NT2/D1 (cell line): ENCODE measurements at regions not wholly inside any gene's neighbourhood (a gene's known extent, or its start where the extent isn't known, plus 50 kb on each side); places are given as distances from the start of the nearest gene placed in this dataset.

Experiments
- DNase-seq: peaks from one replicate; pipeline ENCODE4 v3.0.0-alpha.2; 2011; ENCODE audit warnings: low read depth, low spot score
- H3K27me3 ChIP-seq: 2 replicates; pipeline ENCODE4 v1.6.0; 2011; ENCODE audit warnings: mild to moderate bottlenecking; ENCODE audit not compliant: insufficient read length, insufficient read depth
- H3K36me3 ChIP-seq: 2 replicates; pipeline ENCODE4 v1.6.1; 2011; ENCODE audit warnings: mild to moderate bottlenecking, low read length, mixed read lengths; ENCODE audit not compliant: insufficient read depth, insufficient read length
- H3K4me1 ChIP-seq: 2 replicates; pipeline ENCODE4 v1.5.1; 2011; ENCODE audit not compliant: insufficient read depth, insufficient read length
- H3K4me3 ChIP-seq: 2 replicates; pipeline ENCODE4 v1.5.1; 2011; ENCODE audit warnings: low read depth; ENCODE audit not compliant: insufficient read length
- H3K9ac ChIP-seq: 2 replicates; pipeline ENCODE4 v1.6.0; 2011; ENCODE audit warnings: low read depth; ENCODE audit not compliant: insufficient read length
- H3K9me3 ChIP-seq: 2 replicates; pipeline ENCODE4 v1.5.1; 2011; ENCODE audit warnings: mild to moderate bottlenecking, low read length; ENCODE audit not compliant: insufficient read depth
- SUZ12 ChIP-seq: IDR thresholded peaks from 2 replicates; pipeline ENCODE4 v1.6.1; 2011; ENCODE audit not compliant: insufficient read length, insufficient read depth; ENCODE audit errors: extremely low read depth
- YY1 ChIP-seq: IDR thresholded peaks from 2 replicates; pipeline ENCODE4 v1.6.1; 2011; ENCODE audit not compliant: insufficient read length, insufficient read depth
- ZNF274 ChIP-seq: IDR thresholded peaks from 2 replicates; pipeline ENCODE4 v1.6.1; 2011; ENCODE audit warnings: mild to moderate bottlenecking, low read depth, low read length

- no peaks in the 10 kb centered on the region for H3K27me3 ChIP-seq
- TF ChIP-seq SUZ12 = no peak
- TF ChIP-seq ZNF274 = no peak
- TF ChIP-seq YY1 = no peak
- no peaks in the 10 kb centered on the region for H3K9me3 ChIP-seq
- H3K9ac ChIP-seq = peak overlapping the region; percentile 61
- no peaks in the 10 kb centered on the region for H3K36me3 ChIP-seq
- peak; percentile 36 for DNase-seq
- H3K4me1 ChIP-seq = peaks cover 2% of the 10 kb centered on the region
- H3K4me3 ChIP-seq = no peak overlapping the region
These were observed 50.9 kb upstream of the NR5A2 start for GRCh38 chr1:199976496-199977144.
